K562 (cell line): ENCODE measurements at regions not wholly inside any gene's neighbourhood (a gene's known extent, or its start where the extent isn't known, plus 50 kb on each side); places are given as distances from the start of the nearest gene placed in this dataset.
A peak's percentile ranks its signal among the peaks of the same experiment; 100 is the strongest.

Source experiments
- ATAC-seq: fragments of 200-7000 bp; cut with Tn5 transposase; 3 replicates; pipeline ENCODE4 v1.9.1; 2020; ENCODE audit warnings: moderate library complexity
- BruUV-seq: library from RNA; stranded (reverse); fragments of 400-500 nt; replicated peaks from 2 replicates; lab custom pipeline; 2021; lab: Mats Ljungman, UMichigan
- CTCF ChIA-PET: fragments of 300-600 bp; formaldehyde crosslinking; extraction: SDS; loops from one replicate; lab custom pipeline; 2021; ENCODE audit warnings: low intra/inter-chr PET ratio; lab: Yijun Ruan, JAX
- POLR2A ChIA-PET: fragments of 300-600, 350-650 bp; sonication (Branson Sonifier 250); formaldehyde crosslinking; extraction: SDS; loops from one replicate; lab custom pipeline; 2021; ENCODE audit warnings: antibody characterized with exemption, inconsistent platforms; lab: Yijun Ruan, JAX
- DNase-seq, 4 experiments: peaks; one replicate each; pipeline versions ENCODE4 v3.0.0 to v3.0.0-alpha.2; 2011 to 2018; ENCODE audit warnings: low spot score in 3 of 4, mixed read lengths in 3 of 4; ENCODE audit errors: extremely low read depth in 1 of 4
- FAIRE-seq: peaks from 2 replicates; lab custom pipeline; 2011; peaks lifted over from hg19 to GRCh38; lab: Jason Lieb, UNC
- H2AFZ ChIP-seq: 2 replicates; pipeline ENCODE4 v1.6.0; 2011; ENCODE audit warnings: low read depth, low read length, control low read depth, inconsistent platforms
- H3K27ac ChIP-seq: fragments of 200-600 bp; 3 replicates; pipeline ENCODE4 v1.8.0; 2011; ENCODE audit warnings: low read depth, mild to moderate bottlenecking, control low read depth, inconsistent platforms, low read length, moderate library complexity, mixed read lengths; ENCODE audit errors: extremely low read depth
- H3K27me3 ChIP-seq, 2 experiments: fragments of 300-600 bp in 1 of 2; 2 replicates in 1 of 2; 3 replicates in 1 of 2; pipeline versions ENCODE4 v1.6.0 to v1.8.0; 2011; ENCODE audit warnings: inconsistent platforms in 2 of 2, low read length in 2 of 2, mild to moderate bottlenecking in 1 of 2, mixed read lengths in 1 of 2, moderate library complexity in 1 of 2; ENCODE audit not compliant: control insufficient read depth in 2 of 2, insufficient read depth in 2 of 2
- H3K36me3 ChIP-seq: fragments of 300-600 bp; 3 replicates; pipeline ENCODE4 v1.8.0; 2011; ENCODE audit warnings: mild to moderate bottlenecking, low read length, inconsistent platforms; ENCODE audit not compliant: control insufficient read depth, insufficient read depth
- H3K4me1 ChIP-seq, 2 experiments: fragments of 200-600 bp in 1 of 2; replicated peaks in 1 of 2; 2 replicates in 1 of 2; 3 replicates in 1 of 2; pipeline versions ENCODE4 v1.5.1 to v1.8.0; 2011; ENCODE audit warnings: inconsistent platforms in 2 of 2, low read length in 2 of 2, mild to moderate bottlenecking in 1 of 2, mixed read lengths in 1 of 2, moderate library complexity in 1 of 2; ENCODE audit not compliant: control insufficient read depth in 2 of 2, insufficient read depth in 2 of 2
- H3K4me2 ChIP-seq: 2 replicates; pipeline ENCODE4 v1.6.1; 2011; ENCODE audit warnings: low read length, control low read depth, inconsistent platforms, mixed read lengths; ENCODE audit not compliant: insufficient read depth
- H3K4me3 ChIP-seq: fragments of 200-600 bp; sonication (generic), shearing (Covaris generic); 2 replicates; pipeline ENCODE4 v1.5.1; 2016; ENCODE audit warnings: control low read depth, inconsistent platforms
- H3K79me2 ChIP-seq: fragments of 200-600 bp; 3 replicates; pipeline ENCODE4 v1.8.0; 2011; ENCODE audit warnings: low read length, inconsistent platforms; ENCODE audit not compliant: control insufficient read depth, insufficient read depth
- H3K9ac ChIP-seq, 2 experiments: 2 replicates each; pipeline versions ENCODE4 v1.6.0 to v1.6.1; 2011; ENCODE audit warnings: low read depth in 2 of 2, low read length in 2 of 2, control low read depth in 1 of 2, inconsistent platforms in 1 of 2, mild to moderate bottlenecking in 1 of 2, mixed read lengths in 1 of 2; ENCODE audit not compliant: insufficient read depth in 1 of 2
- H3K9me1 ChIP-seq: one replicate; pipeline ENCODE4 v1.6.0; 2011; ENCODE audit warnings: inconsistent platforms, mild to moderate bottlenecking, low read length, moderate library complexity; ENCODE audit not compliant: control insufficient read depth, insufficient read depth
- H3K9me3 ChIP-seq: replicated peaks from 2 replicates; pipeline ENCODE4 v1.5.1; 2011; ENCODE audit warnings: low read depth, low read length, inconsistent platforms; ENCODE audit not compliant: control insufficient read depth, insufficient read depth
- H4K20me1 ChIP-seq: replicated peaks from 2 replicates; pipeline ENCODE4 v1.6.1; 2011; ENCODE audit warnings: low read length, inconsistent platforms, mixed read lengths; ENCODE audit not compliant: control insufficient read depth, insufficient read depth
- GABPB1 ChIP-seq: sonication (generic); formaldehyde crosslinking; IDR thresholded peaks from 2 replicates; pipeline ENCODE4 v1.8.0; 2022; ENCODE audit warnings: mild to moderate bottlenecking, missing genetic modification reagents
- NFRKB ChIP-seq: fragments of 450-650 bp; IDR thresholded peaks from 2 replicates; pipeline ENCODE4 v1.6.1; 2016; ENCODE audit warnings: low read depth
- NR4A1 ChIP-seq, 2 experiments: fragments of 250-450 bp in 1 of 2; fragments of 450-650 bp in 1 of 2; sonication (Bioruptor Pico) in 1 of 2; IDR thresholded peaks; 2 replicates each; pipeline versions ENCODE4 v1.4.0 to v1.6.1; 2016 to 2020; ENCODE audit warnings: mild to moderate bottlenecking in 2 of 2, missing compliant biosample characterization in 1 of 2, missing genetic modification characterization in 1 of 2, moderate library complexity in 1 of 2
- OTX1 ChIP-seq: fragments of 450-650 bp; formaldehyde crosslinking; IDR thresholded peaks from 2 replicates; pipeline ENCODE4 v1.4.0; 2022; ENCODE audit warnings: mild to moderate bottlenecking
- POLR2G ChIP-seq: fragments of 200-400 bp; formaldehyde crosslinking; IDR thresholded peaks from 2 replicates; pipeline ENCODE4 v1.6.1; 2017; ENCODE audit warnings: low read depth, mild to moderate bottlenecking, antibody characterized with exemption, low read length, moderate library complexity
- RNF2 ChIP-seq: sonication (generic); IDR thresholded peaks from 2 replicates; pipeline ENCODE4 v1.6.1; 2016
- ZNF696 ChIP-seq: fragments of 250-450 bp; sonication (Bioruptor Pico); conservative IDR thresholded peaks from 2 replicates; pipeline ENCODE4 v1.4.0; 2020; ENCODE audit warnings: mild to moderate bottlenecking, moderate library complexity
- WGBS: fragments of 100-300 bp; shearing (Covaris generic); methylation state at CpG from one replicate; pipeline ENCODE4 v1.1.6; 2016; ENCODE audit warnings: low coverage, mixed read lengths; ENCODE audit not compliant: insufficient coverage; ENCODE audit errors: missing lambda C conversion rate; 5-methylcytosine and 5-hydroxymethylcytosine counted together
- in situ Hi-C: fragments of 300-500 bp; cut with MboI; formaldehyde crosslinking; loops from 4 replicates; pipeline ENCODE4 v1.15.0; 2018; ENCODE audit warnings: inconsistent platforms, mixed read lengths
- intact Hi-C: fragments of 100-400 bp; cut with micrococcal nuclease; formaldehyde crosslinking; loops from 2 replicates; pipeline ENCODE4 v1.14.2; 2022
- TF ChIP-seq, protein P1 (sequence below): fragments of 200-600 bp; sonication (generic); IDR thresholded peaks from one replicate; pipeline ENCODE4 v1.6.1; 2012; ENCODE audit warnings: mild to moderate bottlenecking, low read depth, low read length, inconsistent platforms
- TF ChIP-seq, protein P2 (sequence below): fragments of 450-650 bp; IDR thresholded peaks from 2 replicates; pipeline ENCODE4 v1.7.1; 2018; ENCODE audit warnings: mild to moderate bottlenecking, low read depth; ENCODE audit not compliant: partially characterized antibody

DNA sequence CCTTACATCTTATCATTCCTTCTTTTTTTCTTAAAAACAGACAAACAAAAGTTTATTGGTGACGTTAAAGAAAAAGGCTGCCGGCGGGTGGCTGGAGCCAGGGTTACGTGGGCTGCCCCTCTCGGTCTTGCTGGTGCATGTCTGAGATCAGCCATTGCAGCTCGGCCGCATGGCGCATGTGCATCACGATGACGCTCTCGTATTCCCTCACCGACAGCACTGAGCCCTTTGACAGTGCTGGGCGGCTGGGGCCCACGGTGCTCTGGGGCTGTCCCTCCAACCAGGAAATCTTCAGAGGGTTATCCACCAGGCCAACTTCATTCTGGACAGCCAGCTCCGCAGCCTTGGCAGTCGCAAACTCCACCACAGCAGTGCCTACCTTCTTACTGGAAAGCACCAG lies 1081.8 kb upstream of the TMEFF2 start:
- H3K36me3 ChIP-seq, result no peaks in the 10 kb centered on the region
- H4K20me1 ChIP-seq, result no peaks in the 10 kb centered on the region
- no peak overlapping the region for H3K9ac ChIP-seq
- H3K9me3 ChIP-seq, result no peaks in the 10 kb centered on the region
- BruUV-seq, result TSS peak; percentile 46
- H3K79me2 ChIP-seq, result no peaks in the 10 kb centered on the region
- no peak overlapping the region for H3K4me2 ChIP-seq
- ChIA-PET CTCF (no interaction called here), POLR2A (no interaction called here)
- in situ Hi-C loops (no loop called here), intact Hi-C loops (no loop called here)
- no peaks in the 10 kb centered on the region for H3K4me1 ChIP-seq
- FAIRE-seq (no peak), ATAC-seq (peak; percentile 71), DNase-seq (peak in 1 of 4 experiments; percentile 28)
- no peak overlapping the region for H3K4me3 ChIP-seq
- no peaks in the 10 kb centered on the region for H3K27me3 ChIP-seq
- H2AFZ ChIP-seq, result no peak overlapping the region
- H3K27ac ChIP-seq, result peak overlapping the region; percentile 33; the same call in 1 of the 3 replicates
- 0% methylated on average over 14 of the region's 16 CpGs for WGBS
- no peaks in the 10 kb centered on the region for H3K9me1 ChIP-seq
- TF ChIP-seq GABPB1 (CRISPR knock-in tag) (no peak), POLR2G (peak; percentile 26; the same call in 1 of the 2 replicates), NR4A1 (CRISPR knock-in tag; IDR thresholded peaks at IDR 0.05) (no peak), NR4A1 (tag; IDR thresholded peaks at IDR 0.05) (no peak), NFRKB (no peak), OTX1 (no peak), RNF2 (no peak), ZNF696 (CRISPR knock-in tag) (no peak)
- TF ChIP-seq, protein P1, sequence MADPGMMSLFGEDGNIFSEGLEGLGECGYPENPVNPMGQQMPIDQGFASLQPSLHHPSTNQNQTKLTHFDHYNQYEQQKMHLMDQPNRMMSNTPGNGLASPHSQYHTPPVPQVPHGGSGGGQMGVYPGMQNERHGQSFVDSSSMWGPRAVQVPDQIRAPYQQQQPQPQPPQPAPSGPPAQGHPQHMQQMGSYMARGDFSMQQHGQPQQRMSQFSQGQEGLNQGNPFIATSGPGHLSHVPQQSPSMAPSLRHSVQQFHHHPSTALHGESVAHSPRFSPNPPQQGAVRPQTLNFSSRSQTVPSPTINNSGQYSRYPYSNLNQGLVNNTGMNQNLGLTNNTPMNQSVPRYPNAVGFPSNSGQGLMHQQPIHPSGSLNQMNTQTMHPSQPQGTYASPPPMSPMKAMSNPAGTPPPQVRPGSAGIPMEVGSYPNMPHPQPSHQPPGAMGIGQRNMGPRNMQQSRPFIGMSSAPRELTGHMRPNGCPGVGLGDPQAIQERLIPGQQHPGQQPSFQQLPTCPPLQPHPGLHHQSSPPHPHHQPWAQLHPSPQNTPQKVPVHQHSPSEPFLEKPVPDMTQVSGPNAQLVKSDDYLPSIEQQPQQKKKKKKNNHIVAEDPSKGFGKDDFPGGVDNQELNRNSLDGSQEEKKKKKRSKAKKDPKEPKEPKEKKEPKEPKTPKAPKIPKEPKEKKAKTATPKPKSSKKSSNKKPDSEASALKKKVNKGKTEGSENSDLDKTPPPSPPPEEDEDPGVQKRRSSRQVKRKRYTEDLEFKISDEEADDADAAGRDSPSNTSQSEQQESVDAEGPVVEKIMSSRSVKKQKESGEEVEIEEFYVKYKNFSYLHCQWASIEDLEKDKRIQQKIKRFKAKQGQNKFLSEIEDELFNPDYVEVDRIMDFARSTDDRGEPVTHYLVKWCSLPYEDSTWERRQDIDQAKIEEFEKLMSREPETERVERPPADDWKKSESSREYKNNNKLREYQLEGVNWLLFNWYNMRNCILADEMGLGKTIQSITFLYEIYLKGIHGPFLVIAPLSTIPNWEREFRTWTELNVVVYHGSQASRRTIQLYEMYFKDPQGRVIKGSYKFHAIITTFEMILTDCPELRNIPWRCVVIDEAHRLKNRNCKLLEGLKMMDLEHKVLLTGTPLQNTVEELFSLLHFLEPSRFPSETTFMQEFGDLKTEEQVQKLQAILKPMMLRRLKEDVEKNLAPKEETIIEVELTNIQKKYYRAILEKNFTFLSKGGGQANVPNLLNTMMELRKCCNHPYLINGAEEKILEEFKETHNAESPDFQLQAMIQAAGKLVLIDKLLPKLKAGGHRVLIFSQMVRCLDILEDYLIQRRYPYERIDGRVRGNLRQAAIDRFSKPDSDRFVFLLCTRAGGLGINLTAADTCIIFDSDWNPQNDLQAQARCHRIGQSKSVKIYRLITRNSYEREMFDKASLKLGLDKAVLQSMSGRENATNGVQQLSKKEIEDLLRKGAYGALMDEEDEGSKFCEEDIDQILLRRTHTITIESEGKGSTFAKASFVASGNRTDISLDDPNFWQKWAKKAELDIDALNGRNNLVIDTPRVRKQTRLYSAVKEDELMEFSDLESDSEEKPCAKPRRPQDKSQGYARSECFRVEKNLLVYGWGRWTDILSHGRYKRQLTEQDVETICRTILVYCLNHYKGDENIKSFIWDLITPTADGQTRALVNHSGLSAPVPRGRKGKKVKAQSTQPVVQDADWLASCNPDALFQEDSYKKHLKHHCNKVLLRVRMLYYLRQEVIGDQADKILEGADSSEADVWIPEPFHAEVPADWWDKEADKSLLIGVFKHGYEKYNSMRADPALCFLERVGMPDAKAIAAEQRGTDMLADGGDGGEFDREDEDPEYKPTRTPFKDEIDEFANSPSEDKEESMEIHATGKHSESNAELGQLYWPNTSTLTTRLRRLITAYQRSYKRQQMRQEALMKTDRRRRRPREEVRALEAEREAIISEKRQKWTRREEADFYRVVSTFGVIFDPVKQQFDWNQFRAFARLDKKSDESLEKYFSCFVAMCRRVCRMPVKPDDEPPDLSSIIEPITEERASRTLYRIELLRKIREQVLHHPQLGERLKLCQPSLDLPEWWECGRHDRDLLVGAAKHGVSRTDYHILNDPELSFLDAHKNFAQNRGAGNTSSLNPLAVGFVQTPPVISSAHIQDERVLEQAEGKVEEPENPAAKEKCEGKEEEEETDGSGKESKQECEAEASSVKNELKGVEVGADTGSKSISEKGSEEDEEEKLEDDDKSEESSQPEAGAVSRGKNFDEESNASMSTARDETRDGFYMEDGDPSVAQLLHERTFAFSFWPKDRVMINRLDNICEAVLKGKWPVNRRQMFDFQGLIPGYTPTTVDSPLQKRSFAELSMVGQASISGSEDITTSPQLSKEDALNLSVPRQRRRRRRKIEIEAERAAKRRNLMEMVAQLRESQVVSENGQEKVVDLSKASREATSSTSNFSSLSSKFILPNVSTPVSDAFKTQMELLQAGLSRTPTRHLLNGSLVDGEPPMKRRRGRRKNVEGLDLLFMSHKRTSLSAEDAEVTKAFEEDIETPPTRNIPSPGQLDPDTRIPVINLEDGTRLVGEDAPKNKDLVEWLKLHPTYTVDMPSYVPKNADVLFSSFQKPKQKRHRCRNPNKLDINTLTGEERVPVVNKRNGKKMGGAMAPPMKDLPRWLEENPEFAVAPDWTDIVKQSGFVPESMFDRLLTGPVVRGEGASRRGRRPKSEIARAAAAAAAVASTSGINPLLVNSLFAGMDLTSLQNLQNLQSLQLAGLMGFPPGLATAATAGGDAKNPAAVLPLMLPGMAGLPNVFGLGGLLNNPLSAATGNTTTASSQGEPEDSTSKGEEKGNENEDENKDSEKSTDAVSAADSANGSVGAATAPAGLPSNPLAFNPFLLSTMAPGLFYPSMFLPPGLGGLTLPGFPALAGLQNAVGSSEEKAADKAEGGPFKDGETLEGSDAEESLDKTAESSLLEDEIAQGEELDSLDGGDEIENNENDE, result no peak
- TF ChIP-seq, protein P2, sequence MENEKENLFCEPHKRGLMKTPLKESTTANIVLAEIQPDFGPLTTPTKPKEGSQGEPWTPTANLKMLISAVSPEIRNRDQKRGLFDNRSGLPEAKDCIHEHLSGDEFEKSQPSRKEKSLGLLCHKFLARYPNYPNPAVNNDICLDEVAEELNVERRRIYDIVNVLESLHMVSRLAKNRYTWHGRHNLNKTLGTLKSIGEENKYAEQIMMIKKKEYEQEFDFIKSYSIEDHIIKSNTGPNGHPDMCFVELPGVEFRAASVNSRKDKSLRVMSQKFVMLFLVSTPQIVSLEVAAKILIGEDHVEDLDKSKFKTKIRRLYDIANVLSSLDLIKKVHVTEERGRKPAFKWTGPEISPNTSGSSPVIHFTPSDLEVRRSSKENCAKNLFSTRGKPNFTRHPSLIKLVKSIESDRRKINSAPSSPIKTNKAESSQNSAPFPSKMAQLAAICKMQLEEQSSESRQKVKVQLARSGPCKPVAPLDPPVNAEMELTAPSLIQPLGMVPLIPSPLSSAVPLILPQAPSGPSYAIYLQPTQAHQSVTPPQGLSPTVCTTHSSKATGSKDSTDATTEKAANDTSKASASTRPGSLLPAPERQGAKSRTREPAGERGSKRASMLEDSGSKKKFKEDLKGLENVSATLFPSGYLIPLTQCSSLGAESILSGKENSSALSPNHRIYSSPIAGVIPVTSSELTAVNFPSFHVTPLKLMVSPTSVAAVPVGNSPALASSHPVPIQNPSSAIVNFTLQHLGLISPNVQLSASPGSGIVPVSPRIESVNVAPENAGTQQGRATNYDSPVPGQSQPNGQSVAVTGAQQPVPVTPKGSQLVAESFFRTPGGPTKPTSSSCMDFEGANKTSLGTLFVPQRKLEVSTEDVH, result no peak
